Upper lobe of left lung (tissue), 6 donors: ENCODE measurements at regions not wholly inside any gene's neighbourhood (a gene's known extent, or its start where the extent isn't known, plus 50 kb on each side); places are given as distances from the start of the nearest gene placed in this dataset.

ENCODE experiments used
- ATAC-seq, 2 donors: fragments of 200-7000 bp; cut with Tn5 transposase; one replicate each; pipeline ENCODE4 v1.9.1; 2022; ENCODE audit warnings: mild to moderate bottlenecking in 2 of 2, moderate library complexity in 2 of 2; ENCODE audit not compliant: low FRiP score in 2 of 2
- DNase-seq, 2 donors: peaks; one replicate each; pipeline ENCODE4 v3.0.0-alpha.2; 2019 to 2020
- H3K27ac ChIP-seq, 4 donors: fragments of 200-600 bp; sonication (generic); one replicate each; pipeline ENCODE4 v1.5.1; 2016 to 2019
- H3K27me3 ChIP-seq, 4 donors: fragments of 200-600 bp; sonication (generic); one replicate each; pipeline ENCODE4 v1.5.1; 2017 to 2019
- H3K36me3 ChIP-seq, 4 donors: fragments of 200-600 bp; sonication (generic); one replicate each; pipeline ENCODE4 v1.5.1; 2016 to 2019
- H3K4me1 ChIP-seq, 4 donors: fragments of 200-600 bp; sonication (generic); one replicate each; pipeline ENCODE4 v1.5.1; 2018 to 2019
- H3K4me3 ChIP-seq, 4 donors: fragments of 200-600 bp; sonication (generic); one replicate each; pipeline ENCODE4 v1.5.1; 2017 to 2019; ENCODE audit warnings: mild to moderate bottlenecking in 2 of 4, moderate library complexity in 1 of 4
- H3K9me3 ChIP-seq, 4 donors: fragments of 200-600 bp; sonication (generic); one replicate each; pipeline ENCODE4 v1.5.1; 2018 to 2019
- CTCF ChIP-seq, 6 experiments: fragments of 450-650 bp in 4 of 6; fragments of 200-600 bp in 2 of 6; sonication (generic) in 2 of 6; IDR thresholded peaks; one replicate each; pipeline ENCODE4 v1.5.1; 2016 to 2019; ENCODE audit warnings: antibody characterized with exemption in 6 of 6
- EP300 ChIP-seq, 4 donors: sonication (generic); formaldehyde crosslinking; IDR thresholded peaks; one replicate each; pipeline ENCODE4 v1.5.1; 2017; ENCODE audit warnings: antibody characterized with exemption in 4 of 4, control low read depth in 2 of 4
- POLR2A ChIP-seq, 4 donors: fragments of 450-650 bp; IDR thresholded peaks; one replicate each; pipeline ENCODE4 v1.5.1; 2016 to 2017; ENCODE audit warnings: antibody characterized with exemption in 4 of 4, mild to moderate bottlenecking in 2 of 4
- POLR2AphosphoS5 ChIP-seq, 2 donors: sonication (generic); formaldehyde crosslinking; IDR thresholded peaks; one replicate each; pipeline ENCODE4 v1.5.1; 2017; ENCODE audit warnings: antibody characterized with exemption in 2 of 2
- WGBS, 2 donors: methylation state at CpG; one replicate each; pipeline ENCODE4 v1.1.5; 2017 to 2018; 5-methylcytosine and 5-hydroxymethylcytosine counted together
- donor health status: DM: no; HTN: no; CAD: no; lungs with moderate emphysema.
- donor health status: DM: no; HTN: yes; CAD: no; lungs with severe emphysema.

GRCh38 chr6:90431576-90431975, 134.9 kb upstream of the BACH2 start:
- Histone ChIP-seq H3K4me3 (no peak overlapping the region), H3K27ac (no peak overlapping the region), H3K36me3 (no peaks in the 10 kb centered on the region), H3K4me1 (no peaks in the 10 kb centered on the region), H3K27me3 (no peaks in the 10 kb centered on the region), H3K9me3 (peaks cover 0 to 9% (median 8%) of the 10 kb centered on the region in 4 donors)
- DNase-seq = no peak
- no peak for ATAC-seq
- TF ChIP-seq POLR2A (IDR thresholded peaks at IDR 0.05) (no peak), CTCF (IDR thresholded peaks at IDR 0.05) (no peak), EP300 (IDR thresholded peaks at IDR 0.05) (no peak), POLR2AphosphoS5 (IDR thresholded peaks at IDR 0.05) (no peak)

- H3K9me3 ChIP-seq = peaks cover 0 to 9% (median 8%) of the 10 kb centered on the region in 4 donors
- TF ChIP-seq POLR2A (IDR thresholded peaks at IDR 0.05) (no peak), POLR2AphosphoS5 (IDR thresholded peaks at IDR 0.05) (no peak), EP300 (IDR thresholded peaks at IDR 0.05) (no peak), CTCF (IDR thresholded peaks at IDR 0.05) (no peak)
- H3K27ac ChIP-seq = no peak overlapping the region
- H3K4me3 ChIP-seq = no peak overlapping the region
- DNase-seq = no peak
- H3K4me1 ChIP-seq = no peaks in the 10 kb centered on the region
- no peak for ATAC-seq
- H3K27me3 ChIP-seq = no peaks in the 10 kb centered on the region
- no peaks in the 10 kb centered on the region for H3K36me3 ChIP-seq
Observed at GRCh38 chr6:90429713-90430112, 133.1 kb upstream of the BACH2 start.

- ATAC-seq (no peak), DNase-seq (no peak)
- Histone ChIP-seq H3K4me3 (no peak overlapping the region), H3K9me3 (peaks cover 0 to 9% (median 8%) of the 10 kb centered on the region in 4 donors), H3K27ac (no peak overlapping the region), H3K4me1 (no peaks in the 10 kb centered on the region), H3K27me3 (no peaks in the 10 kb centered on the region), H3K36me3 (no peaks in the 10 kb centered on the region)
- WGBS, 2 donors = 78 to 96% methylated on average over 1 of the region's 1 CpG
- TF ChIP-seq POLR2A (IDR thresholded peaks at IDR 0.05) = no peak
Observed at GRCh38 chr6:90428514-90428913, 131.9 kb upstream of the BACH2 start.

DNA sequence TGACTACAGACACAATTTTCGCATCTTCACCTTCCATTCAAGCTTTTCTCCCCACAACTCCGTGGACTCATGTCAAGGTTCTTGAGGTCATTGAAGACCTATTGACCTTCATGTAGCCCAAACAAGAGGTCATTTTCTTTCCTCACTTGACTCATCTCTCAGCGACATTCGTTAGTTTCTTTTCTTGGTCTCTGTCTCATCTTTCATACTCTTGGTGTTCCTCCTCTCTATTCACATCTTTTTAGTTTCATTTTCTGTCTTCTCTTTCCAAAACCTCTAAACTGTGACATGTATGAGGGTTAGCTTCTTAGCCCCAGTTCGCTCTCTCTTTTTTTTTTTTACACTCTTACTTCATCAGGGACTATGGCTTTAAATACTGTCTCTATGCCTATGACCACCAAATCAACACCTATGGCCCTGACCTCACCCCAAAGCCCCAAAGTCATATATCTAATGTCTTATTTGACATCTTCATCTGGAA, 128.6 kb upstream of the BACH2 start:
- DNase-seq (no peak), ATAC-seq (no peak)
- no peak overlapping the region for H3K4me3 ChIP-seq
- H3K27me3 ChIP-seq = no peaks in the 10 kb centered on the region
- H3K4me1 ChIP-seq = no peaks in the 10 kb centered on the region
- WGBS, 2 donors = 74 to 87% methylated on average over 5 of the region's 5 CpGs
- H3K9me3 ChIP-seq = peaks cover 0 to 9% (median 8%) of the 10 kb centered on the region in 4 donors
- no peaks in the 10 kb centered on the region for H3K36me3 ChIP-seq
- TF ChIP-seq EP300 (IDR thresholded peaks at IDR 0.05) (no peak), POLR2A (IDR thresholded peaks at IDR 0.05) (no peak), CTCF (IDR thresholded peaks at IDR 0.05) (no peak), POLR2AphosphoS5 (IDR thresholded peaks at IDR 0.05) (no peak)
- no peak overlapping the region for H3K27ac ChIP-seq

- no peak overlapping the region for H3K27ac ChIP-seq
- no peak for TF ChIP-seq POLR2A (IDR thresholded peaks at IDR 0.05)
- no peak for TF ChIP-seq POLR2AphosphoS5 (IDR thresholded peaks at IDR 0.05)
- TF ChIP-seq CTCF (IDR thresholded peaks at IDR 0.05) = no peak
- TF ChIP-seq EP300 (IDR thresholded peaks at IDR 0.05) = no peak
- H3K9me3 ChIP-seq = peaks cover 0 to 4% (median 2%) of the 10 kb centered on the region in 4 donors
- no peaks in the 10 kb centered on the region for H3K36me3 ChIP-seq
- DNase-seq (no peak), ATAC-seq (no peak)
- no peaks in the 10 kb centered on the region for H3K27me3 ChIP-seq
- no peak overlapping the region for H3K4me3 ChIP-seq
- no peaks in the 10 kb centered on the region for H3K4me1 ChIP-seq
Observed at GRCh38 chr6:90424580-90424979, 127.9 kb upstream of the BACH2 start.
